ENCODE measurements at regions not wholly inside any gene's neighbourhood (a gene's known extent, or its start where the extent isn't known, plus 50 kb on each side); places are given as distances from the start of the nearest gene placed in this dataset.

DNA sequence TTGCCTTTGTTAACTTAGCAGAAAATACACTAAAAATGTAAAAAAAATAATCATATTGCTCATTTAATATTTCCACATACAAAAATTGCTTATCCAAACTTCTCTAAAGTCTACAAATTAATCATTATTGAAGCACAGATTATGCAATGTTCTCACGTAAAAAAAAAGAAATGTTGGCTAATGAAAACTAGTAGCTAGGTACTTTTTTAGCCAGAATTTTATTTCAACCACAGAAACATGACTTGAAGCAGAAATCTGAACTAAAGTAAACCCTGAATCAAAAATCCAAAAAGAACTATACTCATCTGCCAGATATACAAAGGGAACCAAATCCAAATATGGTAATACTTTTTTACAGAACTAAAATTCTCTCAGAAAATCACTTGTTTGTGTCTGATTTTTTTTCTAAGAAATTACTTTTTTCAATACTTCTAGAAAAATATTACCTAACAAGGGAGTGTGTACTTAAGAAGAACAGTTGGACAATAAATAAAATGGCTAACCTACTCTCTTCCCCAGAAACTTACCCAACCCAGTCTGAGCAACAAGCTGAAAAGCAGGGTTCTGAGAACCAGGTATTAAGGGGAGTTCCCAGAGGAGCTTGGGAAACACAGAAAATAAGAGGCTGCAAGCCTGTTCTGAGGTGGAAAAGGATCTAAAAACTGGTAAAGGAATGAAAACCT lies 78.4 kb upstream of the RAP1B start:
- Mint-ChIP-seq H3K27me3 (ENCODE audit: unreplicated experiment) (no peaks in the 10 kb centered on the region), H3K4me1 (ENCODE audit: unreplicated experiment) (no peaks in the 10 kb centered on the region), H3K4me3 (ENCODE audit: unreplicated experiment) (no peak overlapping the region), H3K36me3 (ENCODE audit: low read depth, unreplicated experiment) (no peaks in the 10 kb centered on the region), H3K9me3 (ENCODE audit: unreplicated experiment) (no peaks in the 10 kb centered on the region), H3K27ac (ENCODE audit: unreplicated experiment) (no peak overlapping the region)
- DNase-seq (ENCODE audit: low spot score) = no peak
- TF ChIP-seq, protein P1, sequence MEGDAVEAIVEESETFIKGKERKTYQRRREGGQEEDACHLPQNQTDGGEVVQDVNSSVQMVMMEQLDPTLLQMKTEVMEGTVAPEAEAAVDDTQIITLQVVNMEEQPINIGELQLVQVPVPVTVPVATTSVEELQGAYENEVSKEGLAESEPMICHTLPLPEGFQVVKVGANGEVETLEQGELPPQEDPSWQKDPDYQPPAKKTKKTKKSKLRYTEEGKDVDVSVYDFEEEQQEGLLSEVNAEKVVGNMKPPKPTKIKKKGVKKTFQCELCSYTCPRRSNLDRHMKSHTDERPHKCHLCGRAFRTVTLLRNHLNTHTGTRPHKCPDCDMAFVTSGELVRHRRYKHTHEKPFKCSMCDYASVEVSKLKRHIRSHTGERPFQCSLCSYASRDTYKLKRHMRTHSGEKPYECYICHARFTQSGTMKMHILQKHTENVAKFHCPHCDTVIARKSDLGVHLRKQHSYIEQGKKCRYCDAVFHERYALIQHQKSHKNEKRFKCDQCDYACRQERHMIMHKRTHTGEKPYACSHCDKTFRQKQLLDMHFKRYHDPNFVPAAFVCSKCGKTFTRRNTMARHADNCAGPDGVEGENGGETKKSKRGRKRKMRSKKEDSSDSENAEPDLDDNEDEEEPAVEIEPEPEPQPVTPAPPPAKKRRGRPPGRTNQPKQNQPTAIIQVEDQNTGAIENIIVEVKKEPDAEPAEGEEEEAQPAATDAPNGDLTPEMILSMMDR (IDR thresholded peaks at IDR 0.05; ENCODE audit: unreplicated experiment) = no peak

DNA sequence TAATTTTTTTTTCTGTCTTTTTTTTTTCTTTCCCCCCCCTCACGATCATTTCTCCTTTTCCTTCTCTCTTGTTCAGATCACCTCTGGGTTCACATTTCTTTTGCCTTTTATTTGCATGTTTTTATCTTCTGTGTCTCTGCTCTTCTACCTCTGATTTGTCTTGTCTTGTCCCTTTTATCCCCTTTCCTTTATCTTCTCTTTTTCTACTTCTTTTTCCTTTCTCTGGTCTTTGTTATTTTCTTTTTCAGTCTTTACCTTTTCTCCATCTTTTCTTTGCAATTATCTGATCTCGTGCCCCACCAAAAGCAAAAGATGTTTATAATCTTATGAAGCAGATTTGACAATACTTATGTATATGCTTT lies 77.8 kb upstream of the RAP1B start:
- TF ChIP-seq, protein P1 (IDR thresholded peaks at IDR 0.05; ENCODE audit: unreplicated experiment) = no peak
- Mint-ChIP-seq H3K4me1 (ENCODE audit: unreplicated experiment) (no peaks in the 10 kb centered on the region), H3K27me3 (ENCODE audit: unreplicated experiment) (no peaks in the 10 kb centered on the region), H3K9me3 (ENCODE audit: unreplicated experiment) (no peaks in the 10 kb centered on the region), H3K4me3 (ENCODE audit: unreplicated experiment) (no peak overlapping the region), H3K36me3 (ENCODE audit: low read depth, unreplicated experiment) (no peaks in the 10 kb centered on the region), H3K27ac (ENCODE audit: unreplicated experiment) (no peak overlapping the region)
- no peak for DNase-seq (ENCODE audit: low spot score)

DNA sequence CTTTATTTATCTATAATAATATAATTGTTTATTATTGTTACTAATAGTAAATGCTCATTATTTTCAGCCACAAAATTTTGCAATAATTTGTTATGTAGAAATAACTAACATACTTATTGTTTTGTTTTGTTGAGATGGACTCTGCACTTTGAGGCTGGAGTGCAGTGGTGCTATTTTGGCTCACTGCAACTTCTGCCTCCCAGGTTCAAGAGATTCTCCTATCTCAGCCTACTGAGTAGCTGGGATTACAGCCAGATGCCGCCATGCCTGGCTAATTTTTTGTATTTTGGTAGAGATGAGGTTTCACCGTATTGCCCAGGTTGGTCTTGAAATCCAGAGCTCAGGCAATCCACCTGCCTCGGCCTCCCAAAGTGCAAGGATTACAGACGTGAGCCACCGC lies 76.6 kb upstream of the RAP1B start:
- Mint-ChIP-seq H3K9me3 (ENCODE audit: unreplicated experiment) (no peaks in the 10 kb centered on the region), H3K4me3 (ENCODE audit: unreplicated experiment) (no peak overlapping the region), H3K36me3 (ENCODE audit: low read depth, unreplicated experiment) (no peaks in the 10 kb centered on the region), H3K4me1 (ENCODE audit: unreplicated experiment) (no peaks in the 10 kb centered on the region), H3K27ac (ENCODE audit: unreplicated experiment) (no peak overlapping the region), H3K27me3 (ENCODE audit: unreplicated experiment) (no peaks in the 10 kb centered on the region)
- TF ChIP-seq, protein P1 (IDR thresholded peaks at IDR 0.05; ENCODE audit: unreplicated experiment) = no peak
- DNase-seq (ENCODE audit: low spot score) = no peak

DNA sequence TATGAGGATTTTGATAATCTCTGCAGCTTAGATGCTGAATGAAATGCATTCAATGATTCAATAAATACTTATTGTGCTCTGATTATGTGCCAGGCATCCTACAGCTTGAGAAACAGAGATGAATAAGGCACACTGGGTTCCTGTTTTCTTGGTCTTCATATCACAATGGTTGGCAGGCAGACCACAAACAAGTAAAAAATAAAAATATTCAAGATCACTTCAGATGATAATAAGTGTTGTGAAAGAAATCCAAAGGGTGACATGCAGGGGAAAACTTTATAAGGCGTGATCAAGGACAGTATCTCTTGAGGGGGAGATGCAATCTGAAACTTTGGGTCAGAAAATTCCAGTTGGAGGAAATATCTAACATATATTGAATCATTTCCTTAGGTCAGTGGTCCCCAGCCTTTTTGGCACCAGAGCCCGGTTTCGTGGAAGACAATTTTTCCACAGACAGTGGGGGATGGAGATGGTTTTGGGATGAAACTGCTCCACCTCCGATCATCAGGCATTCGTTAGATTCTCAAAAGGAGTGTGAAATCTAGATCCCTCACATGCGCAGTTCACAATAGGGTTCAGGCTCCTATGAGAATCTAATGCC lies 73.7 kb upstream of the RAP1B start:
- no peak for DNase-seq (ENCODE audit: low spot score)
- TF ChIP-seq, protein P1 (IDR thresholded peaks at IDR 0.05; ENCODE audit: unreplicated experiment) = no peak
- Mint-ChIP-seq H3K9me3 (ENCODE audit: unreplicated experiment) (no peaks in the 10 kb centered on the region), H3K4me1 (ENCODE audit: unreplicated experiment) (no peaks in the 10 kb centered on the region), H3K27ac (ENCODE audit: unreplicated experiment) (no peak overlapping the region), H3K4me3 (ENCODE audit: unreplicated experiment) (no peak overlapping the region), H3K36me3 (ENCODE audit: low read depth, unreplicated experiment) (no peaks in the 10 kb centered on the region), H3K27me3 (ENCODE audit: unreplicated experiment) (peaks cover 3% of the 10 kb centered on the region)

DNA sequence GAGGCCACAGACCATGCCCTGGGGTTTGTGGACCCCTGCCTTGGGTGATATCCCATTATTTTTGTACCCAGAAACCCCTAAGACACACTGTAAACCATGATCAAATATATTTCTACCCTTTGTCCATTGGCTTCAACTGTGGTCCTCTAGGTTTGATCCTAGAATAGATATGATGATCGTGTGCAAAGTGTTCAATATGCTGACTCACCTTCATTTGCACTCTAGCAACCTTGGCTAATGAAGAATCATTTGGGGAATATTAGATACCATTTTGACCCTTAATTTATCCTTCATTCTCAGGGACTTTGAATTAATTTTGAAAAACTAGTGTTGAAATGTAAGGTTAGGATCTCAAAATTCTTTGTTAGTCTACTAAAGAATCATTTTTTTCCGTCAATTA lies 73.1 kb upstream of the RAP1B start:
- H3K4me1 Mint-ChIP-seq (ENCODE audit: unreplicated experiment) = no peaks in the 10 kb centered on the region
- no peaks in the 10 kb centered on the region for H3K9me3 Mint-ChIP-seq (ENCODE audit: unreplicated experiment)
- H3K27me3 Mint-ChIP-seq (ENCODE audit: unreplicated experiment) = peaks cover 3% of the 10 kb centered on the region
- H3K4me3 Mint-ChIP-seq (ENCODE audit: unreplicated experiment) = no peak overlapping the region
- H3K36me3 Mint-ChIP-seq (ENCODE audit: low read depth, unreplicated experiment) = no peaks in the 10 kb centered on the region
- DNase-seq (ENCODE audit: low spot score) = no peak
- H3K27ac Mint-ChIP-seq (ENCODE audit: unreplicated experiment) = no peak overlapping the region
- TF ChIP-seq, protein P1 (IDR thresholded peaks at IDR 0.05; ENCODE audit: unreplicated experiment) = no peak

Data from endothelial cell (in vitro differentiated cells).